GM12873 (cell line): ENCODE measurements at regions not wholly inside any gene's neighbourhood (a gene's known extent, or its start where the extent isn't known, plus 50 kb on each side); places are given as distances from the start of the nearest gene placed in this dataset.

Source experiments
- CTCF ChIP-seq: IDR thresholded peaks from 2 replicates; pipeline ENCODE4 v1.5.1; 2012; ENCODE audit warnings: low read depth, mild to moderate bottlenecking, moderate library complexity, low read length, control low read depth; ENCODE audit not compliant: insufficient read depth; ENCODE audit errors: missing control alignments

DNA sequence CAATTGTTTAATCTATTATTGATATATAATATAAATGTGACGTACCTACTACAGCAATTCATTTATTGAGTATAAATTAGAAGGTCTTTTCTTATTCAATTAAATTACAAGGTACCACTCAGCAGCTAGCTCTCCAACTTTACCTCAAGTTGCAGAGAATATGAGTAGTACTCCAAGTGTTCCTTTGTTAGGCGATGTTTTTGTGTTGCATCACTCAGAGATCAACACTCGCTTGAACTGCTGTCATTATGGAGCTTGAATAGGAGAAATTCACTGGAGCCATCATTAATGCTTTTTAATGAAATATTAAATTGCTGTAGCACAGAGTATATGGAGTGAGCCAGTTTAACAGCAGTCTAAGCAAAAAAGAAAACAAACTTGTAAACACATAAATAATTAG is 320.0 kb downstream of the FSIP2 start:
- TF ChIP-seq CTCF, result no peak

- no peak for TF ChIP-seq CTCF
These were observed 320.5 kb downstream of the FSIP2 start for GRCh38 chr2:186059096-186059495.

GRCh38 chr2:186060744-186061440 is 322.3 kb downstream of the FSIP2 start:
- TF ChIP-seq CTCF, result no peak

DNA sequence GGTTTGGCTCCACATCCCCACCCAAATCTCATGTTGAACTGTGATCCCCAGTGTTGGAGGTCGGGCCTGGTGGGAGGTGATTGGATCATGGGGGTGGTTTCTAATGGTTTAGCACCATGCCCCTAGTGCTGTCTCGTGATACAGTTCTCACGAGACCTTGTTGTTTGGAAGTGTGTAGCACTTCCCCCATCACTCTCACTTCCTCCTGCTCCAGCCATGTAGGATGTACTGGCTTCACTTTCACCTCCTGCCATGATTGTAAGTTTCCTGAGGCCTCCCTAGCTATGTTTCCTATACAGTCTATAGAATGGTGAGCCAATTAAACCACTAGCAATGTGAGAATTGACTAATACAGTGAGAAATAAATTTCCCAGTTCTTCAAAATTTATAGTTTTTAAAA is 325.9 kb downstream of the FSIP2 start:
- TF ChIP-seq CTCF, result no peak

DNA sequence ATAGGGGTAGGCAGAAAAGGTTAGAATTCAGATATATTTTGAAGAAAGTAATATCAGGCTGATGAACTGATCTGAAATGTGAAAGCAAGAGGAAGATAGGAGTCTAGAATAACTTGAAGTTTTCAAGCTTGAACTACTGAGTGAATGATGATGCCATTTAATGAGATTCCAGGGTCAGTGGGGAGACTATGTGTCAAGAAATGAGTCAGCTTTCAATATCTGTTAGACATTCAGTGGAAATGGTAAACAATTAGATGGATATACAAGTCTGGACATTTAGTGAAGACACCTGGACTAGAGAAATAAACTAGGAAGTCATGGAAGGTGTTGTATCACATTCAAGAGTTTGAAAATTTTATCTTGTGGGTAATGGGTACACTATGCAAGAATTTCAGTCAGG is 326.9 kb downstream of the FSIP2 start:
- TF ChIP-seq CTCF, result no peak

DNA sequence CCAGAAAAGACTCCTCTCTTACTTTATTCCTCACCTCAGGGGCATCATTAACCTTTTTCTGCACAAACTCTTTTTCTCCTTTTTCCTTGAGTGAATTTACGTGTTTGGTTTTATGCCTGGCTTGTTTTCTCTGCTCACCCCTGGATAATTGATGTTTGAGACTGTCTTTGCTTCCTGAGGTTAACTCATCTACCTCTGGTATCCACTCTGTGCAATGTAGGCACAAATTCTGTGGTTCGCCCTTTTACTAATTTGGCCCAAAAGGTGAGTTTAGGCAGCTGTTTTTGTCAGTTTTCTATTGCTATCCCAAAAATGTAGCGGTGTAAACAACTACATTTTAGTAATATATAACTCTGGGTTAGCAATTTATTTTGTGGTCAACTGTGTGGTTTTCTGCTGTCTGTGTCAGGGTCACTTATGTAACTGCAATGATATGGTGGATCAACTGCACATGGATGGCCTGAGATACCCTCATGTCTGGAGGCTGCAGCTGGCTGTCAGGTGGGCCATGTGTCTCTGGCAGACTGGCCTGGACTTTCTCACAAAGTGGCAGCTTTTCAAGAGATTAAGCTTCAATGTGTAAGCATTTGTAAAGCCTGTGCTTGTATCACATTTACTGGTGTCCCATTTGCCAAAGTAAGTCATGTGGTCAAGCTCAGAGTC is 329.7 kb downstream of the FSIP2 start:
- no peak for TF ChIP-seq CTCF

- no peak for TF ChIP-seq CTCF
These were observed 331.1 kb downstream of the FSIP2 start for GRCh38 chr2:186069676-186070075.
